ENCODE measurements at regions not wholly inside any gene's neighbourhood (a gene's known extent, or its start where the extent isn't known, plus 50 kb on each side); places are given as distances from the start of the nearest gene placed in this dataset.
A peak's percentile ranks its signal among the peaks of the same experiment; 100 is the strongest.

- TF ChIP-seq ZFX (IDR thresholded peaks at IDR 0.05) (no peak), CTCF (conservative IDR thresholded peaks at IDR 0.05) (no peak)
- peak overlapping the region; percentile 13; the same call in 1 of the 2 replicates for H3K27ac ChIP-seq
Observed at GRCh38 chr1:38142606-38143005, 96.0 kb upstream of the POU3F1 start.

- no peak overlapping the region for H3K27ac ChIP-seq
- TF ChIP-seq CTCF (conservative IDR thresholded peaks at IDR 0.05) (no peak), ZFX (IDR thresholded peaks at IDR 0.05) (no peak)
Observed at GRCh38 chr1:38141483-38141882, 94.9 kb upstream of the POU3F1 start.

GRCh38 chr1:38139738-38140487, 93.3 kb upstream of the POU3F1 start:
- no peak for TF ChIP-seq CTCF (conservative IDR thresholded peaks at IDR 0.05)
- no peak for TF ChIP-seq ZFX (IDR thresholded peaks at IDR 0.05)
- H3K27ac ChIP-seq, result no peak overlapping the region

GRCh38 chr1:38138498-38139233, 92.1 kb upstream of the POU3F1 start:
- no peak for TF ChIP-seq CTCF (conservative IDR thresholded peaks at IDR 0.05)
- peak overlapping the region; percentile 35 for H3K27ac ChIP-seq

GRCh38 chr1:38137164-38137563, 90.6 kb upstream of the POU3F1 start:
- TF ChIP-seq CTCF (conservative IDR thresholded peaks at IDR 0.05) (no peak), ZFX (IDR thresholded peaks at IDR 0.05) (no peak)
- H3K27ac ChIP-seq, result no peak overlapping the region

- TF ChIP-seq ZFX (IDR thresholded peaks at IDR 0.05) (no peak), CTCF (conservative IDR thresholded peaks at IDR 0.05) (no peak)
Observed at GRCh38 chr1:38135625-38136414, 89.2 kb upstream of the POU3F1 start.

More at GRCh38 chr1:38135625-38136414, 89.2 kb upstream of the POU3F1 start:
- H3K27ac ChIP-seq, result no peak overlapping the region
